Cardiac fibroblast (primary cell): ENCODE measurements at regions not wholly inside any gene's neighbourhood (a gene's known extent, or its start where the extent isn't known, plus 50 kb on each side); places are given as distances from the start of the nearest gene placed in this dataset.
"Not testable (repeated sequence)": the region's sequence is repeated elsewhere in the genome, so short reads cannot be mapped to it uniquely, and the experiment has no call there.

Experiments used
- DNase-seq, 2 donors: peaks; one replicate each; pipeline versions ENCODE4 v3.0.0 to v3.0.0-alpha.2; 2010; ENCODE audit warnings: low read depth in 2 of 2
- H3K4me3 ChIP-seq, 2 donors: replicated peaks in 1 of 2; 1 replicate in 1 of 2; 2 replicates in 1 of 2; pipeline ENCODE4 v1.5.1; 2011; ENCODE audit warnings: low read depth in 2 of 2, low read length in 2 of 2, mild to moderate bottlenecking in 2 of 2, moderate library complexity in 1 of 2
- CTCF ChIP-seq: IDR thresholded peaks from one replicate; pipeline ENCODE4 v1.5.1; 2011; ENCODE audit warnings: low read depth, mild to moderate bottlenecking, low read length, inconsistent platforms

- DNase-seq, result no peak
- no peak overlapping the region for H3K4me3 ChIP-seq
- no peak for TF ChIP-seq CTCF
Measured at GRCh38 chr21:27535188-27535587, 568.3 kb upstream of the ADAMTS5 start.

GRCh38 chr21:27534206-27534605 lies 567.3 kb upstream of the ADAMTS5 start:
- H3K4me3 ChIP-seq, result no peak overlapping the region
- peak in 1 of 2 donors; percentile 23 for DNase-seq
- TF ChIP-seq CTCF, result no peak

GRCh38 chr21:27532076-27532475 lies 565.2 kb upstream of the ADAMTS5 start:
- H3K4me3 ChIP-seq, result no peak overlapping the region
- DNase-seq, result peak; percentile 56 to 75
- no peak for TF ChIP-seq CTCF

- TF ChIP-seq CTCF, result no peak
- H3K4me3 ChIP-seq, result no peak overlapping the region
- no peak for DNase-seq
Measured at GRCh38 chr21:27528697-27529096, 561.8 kb upstream of the ADAMTS5 start.

GRCh38 chr21:27526451-27526850 lies 559.6 kb upstream of the ADAMTS5 start:
- TF ChIP-seq CTCF, result no peak
- H3K4me3 ChIP-seq, result no peak overlapping the region
- peak in 1 of 2 donors; percentile 25 for DNase-seq

- no peak for DNase-seq
- no peak overlapping the region for H3K4me3 ChIP-seq
- no peak for TF ChIP-seq CTCF
Measured at GRCh38 chr21:27525780-27526179, 558.9 kb upstream of the ADAMTS5 start.

GRCh38 chr21:27519361-27519760 lies 552.5 kb upstream of the ADAMTS5 start:
- H3K4me3 ChIP-seq, result no peak overlapping the region
- TF ChIP-seq CTCF, result no peak
- DNase-seq, result peak; percentile 61 to 85

GRCh38 chr21:27517177-27517576 lies 550.3 kb upstream of the ADAMTS5 start:
- DNase-seq, H3K4me3 ChIP-seq: not testable (repeated sequence)
